Gastroesophageal sphincter (tissue), 4 donors: ENCODE measurements at regions not wholly inside any gene's neighbourhood (a gene's known extent, or its start where the extent isn't known, plus 50 kb on each side); places are given as distances from the start of the nearest gene placed in this dataset.

Experiments used
- ATAC-seq: fragments of 150-250 bp; one replicate; pipeline ENCODE4 v1.9.1; 2016; ENCODE audit warnings: mild to moderate bottlenecking, moderate library complexity
- H3K27ac ChIP-seq, 4 donors: fragments of 200-600 bp; sonication (generic) in 3 of 4; 1 replicate in 3 of 4; 2 replicates in 1 of 4; pipeline ENCODE4 v1.5.1; 2016 to 2019
- H3K27me3 ChIP-seq: fragments of 200-600 bp; sonication (generic); one replicate; pipeline ENCODE4 v1.5.1; 2019
- H3K36me3 ChIP-seq, 2 donors: fragments of 200-600 bp; sonication (generic); one replicate each; pipeline ENCODE4 v1.5.1; 2019; ENCODE audit warnings: control low read depth in 1 of 2
- H3K4me1 ChIP-seq, 3 donors: fragments of 200-600 bp; sonication (generic); 1 replicate in 2 of 3; 2 replicates in 1 of 3; pipeline ENCODE4 v1.5.1; 2016 to 2019; ENCODE audit warnings: control low read depth in 2 of 3
- H3K4me3 ChIP-seq, 2 donors: fragments of 200-600 bp; sonication (generic); one replicate each; pipeline ENCODE4 v1.5.1; 2019; ENCODE audit warnings: mild to moderate bottlenecking in 1 of 2, moderate library complexity in 1 of 2
- H3K9me3 ChIP-seq, 3 donors: fragments of 200-600 bp; sonication (generic); one replicate each; pipeline ENCODE4 v1.5.1; 2017 to 2019; ENCODE audit warnings: control low read depth in 2 of 3
- CTCF ChIP-seq, 4 experiments: fragments of 200-600 bp in 2 of 4; fragments of 450-650 bp in 2 of 4; sonication (generic) in 1 of 4; IDR thresholded peaks; one replicate each; pipeline ENCODE4 v1.5.1; 2017 to 2019; ENCODE audit warnings: antibody characterized with exemption in 4 of 4, mild to moderate bottlenecking in 2 of 4, moderate library complexity in 2 of 4
- EP300 ChIP-seq: sonication (generic); formaldehyde crosslinking; IDR thresholded peaks from one replicate; pipeline ENCODE4 v1.6.1; 2017; ENCODE audit warnings: antibody characterized with exemption, mild to moderate bottlenecking
- POLR2A ChIP-seq, 2 donors: fragments of 450-650 bp; IDR thresholded peaks; one replicate each; pipeline ENCODE4 v1.6.1; 2017; ENCODE audit warnings: antibody characterized with exemption in 2 of 2, mild to moderate bottlenecking in 2 of 2, moderate library complexity in 1 of 2
- POLR2AphosphoS5 ChIP-seq: sonication (generic); formaldehyde crosslinking; IDR thresholded peaks from one replicate; pipeline ENCODE4 v1.6.1; 2017; ENCODE audit warnings: antibody characterized with exemption
- WGBS, 2 donors: methylation state at CpG; one replicate each; pipeline ENCODE4 v1.1.5; 2018; ENCODE audit warnings: low coverage in 1 of 2; 5-methylcytosine and 5-hydroxymethylcytosine counted together

GRCh38 chr18:26656944-26657536 is 108.7 kb upstream of the KCTD1 start:
- peak; percentile 93 for ATAC-seq
- Histone ChIP-seq H3K4me1 (peaks cover 0 to 37% (median 0%) of the 10 kb centered on the region in 3 donors), H3K4me3 (peak overlapping the region; percentile 61 to 89), H3K9me3 (no peaks in the 10 kb centered on the region), H3K27ac (peak overlapping the region; percentile 24 to 96 (median 88)), H3K27me3 (no peaks in the 10 kb centered on the region), H3K36me3 (no peaks in the 10 kb centered on the region)
- WGBS, 2 donors, result 2% methylated on average over 5 of the region's 52 CpGs; no CpG with 5 or more reads in 1 of the 2 donors
- TF ChIP-seq CTCF (IDR thresholded peaks at IDR 0.05) (peak in 3 of 4 experiments; percentile 12 to 58 (median 44)), POLR2A (IDR thresholded peaks at IDR 0.05) (peak; percentile 45 to 52), POLR2AphosphoS5 (no peak), EP300 (no peak)

GRCh38 chr18:26656431-26656943 is 108.1 kb upstream of the KCTD1 start:
- Histone ChIP-seq H3K4me3 (peak overlapping the region; percentile 61 to 89), H3K27ac (peak overlapping the region; percentile 24 to 96 (median 88)), H3K36me3 (no peaks in the 10 kb centered on the region), H3K27me3 (no peaks in the 10 kb centered on the region), H3K9me3 (no peaks in the 10 kb centered on the region), H3K4me1 (peaks cover 0 to 37% (median 0%) of the 10 kb centered on the region in 3 donors)
- ATAC-seq, result no peak
- 0% methylated on average over 4 to 6 of the region's 68 CpGs for WGBS, 2 donors
- TF ChIP-seq CTCF (IDR thresholded peaks at IDR 0.05), result no peak
- no peak for TF ChIP-seq EP300
- no peak for TF ChIP-seq POLR2AphosphoS5
- TF ChIP-seq POLR2A (IDR thresholded peaks at IDR 0.05), result no peak

- peak; percentile 75 for ATAC-seq
These were observed 107.4 kb upstream of the KCTD1 start for GRCh38 chr18:26655525-26656430.

More at GRCh38 chr18:26655525-26656430, 107.4 kb upstream of the KCTD1 start:
- H3K27ac ChIP-seq, result peak overlapping the region; percentile 24 to 96 (median 88)
- H3K4me1 ChIP-seq, result peaks cover 0 to 37% (median 0%) of the 10 kb centered on the region in 3 donors
- WGBS, 2 donors, result 1 to 5% methylated on average over 11 to 19 of the region's 58 CpGs
- no peak for TF ChIP-seq POLR2A (IDR thresholded peaks at IDR 0.05)
- peak in 1 of 4 experiments; percentile 39 for TF ChIP-seq CTCF (IDR thresholded peaks at IDR 0.05)
- TF ChIP-seq EP300, result no peak
- no peak for TF ChIP-seq POLR2AphosphoS5
- no peaks in the 10 kb centered on the region for H3K9me3 ChIP-seq
- no peaks in the 10 kb centered on the region for H3K27me3 ChIP-seq
- H3K36me3 ChIP-seq, result no peaks in the 10 kb centered on the region
- H3K4me3 ChIP-seq, result peak overlapping the region; percentile 61 to 89
